ENCODE measurements at regions not wholly inside any gene's neighbourhood (a gene's known extent, or its start where the extent isn't known, plus 50 kb on each side); places are given as distances from the start of the nearest gene placed in this dataset.

GRCh38 chr9:89234205-89235067, 55.8 kb upstream of the SHC3 start:
- in situ Hi-C loops (cut with HindIII; ENCODE audit: low sequenced_read_pairs): loop anchor here (5.0 kb wide), 1 partner anchor 48 kb away; no protein-coding TSS in a partner anchor

GRCh38 chr9:89236955-89237573, 58.4 kb upstream of the SHC3 start:
- in situ Hi-C loops (cut with HindIII; ENCODE audit: low sequenced_read_pairs): loop anchor here (5.0 kb wide), 1 partner anchor 45 kb away; no protein-coding TSS in a partner anchor

DNA sequence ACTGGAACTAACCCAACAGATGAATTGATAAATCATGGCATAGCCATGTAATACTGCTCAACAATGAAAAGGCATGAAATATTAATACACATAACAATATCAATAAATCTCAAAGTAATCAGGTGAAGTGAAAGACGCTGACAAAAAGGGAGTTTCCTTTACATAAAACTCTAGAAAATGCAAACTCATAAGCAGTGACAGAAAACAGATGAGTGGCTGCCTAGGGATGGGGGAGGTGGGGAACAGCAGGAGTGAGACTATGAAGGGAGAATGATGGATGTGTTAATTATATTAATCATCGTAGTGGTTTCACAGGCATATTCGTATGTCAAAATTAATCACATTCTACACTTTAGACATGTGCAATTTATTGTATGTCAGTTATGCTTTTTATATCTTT, 59.8 kb upstream of the SHC3 start:
- in situ Hi-C loops (cut with HindIII; ENCODE audit: low sequenced_read_pairs): loop anchor here (5.0 kb wide), 1 partner anchor 44 kb away; no protein-coding TSS in a partner anchor

GRCh38 chr9:89243296-89244061, 64.9 kb upstream of the SHC3 start:
- in situ Hi-C loops (cut with HindIII; ENCODE audit: low sequenced_read_pairs): no loop called here

- in situ Hi-C loops (cut with HindIII; ENCODE audit: low sequenced_read_pairs): no loop called here
These were observed 64.2 kb upstream of the CKS2 start for GRCh38 chr9:89246840-89247239.

DNA sequence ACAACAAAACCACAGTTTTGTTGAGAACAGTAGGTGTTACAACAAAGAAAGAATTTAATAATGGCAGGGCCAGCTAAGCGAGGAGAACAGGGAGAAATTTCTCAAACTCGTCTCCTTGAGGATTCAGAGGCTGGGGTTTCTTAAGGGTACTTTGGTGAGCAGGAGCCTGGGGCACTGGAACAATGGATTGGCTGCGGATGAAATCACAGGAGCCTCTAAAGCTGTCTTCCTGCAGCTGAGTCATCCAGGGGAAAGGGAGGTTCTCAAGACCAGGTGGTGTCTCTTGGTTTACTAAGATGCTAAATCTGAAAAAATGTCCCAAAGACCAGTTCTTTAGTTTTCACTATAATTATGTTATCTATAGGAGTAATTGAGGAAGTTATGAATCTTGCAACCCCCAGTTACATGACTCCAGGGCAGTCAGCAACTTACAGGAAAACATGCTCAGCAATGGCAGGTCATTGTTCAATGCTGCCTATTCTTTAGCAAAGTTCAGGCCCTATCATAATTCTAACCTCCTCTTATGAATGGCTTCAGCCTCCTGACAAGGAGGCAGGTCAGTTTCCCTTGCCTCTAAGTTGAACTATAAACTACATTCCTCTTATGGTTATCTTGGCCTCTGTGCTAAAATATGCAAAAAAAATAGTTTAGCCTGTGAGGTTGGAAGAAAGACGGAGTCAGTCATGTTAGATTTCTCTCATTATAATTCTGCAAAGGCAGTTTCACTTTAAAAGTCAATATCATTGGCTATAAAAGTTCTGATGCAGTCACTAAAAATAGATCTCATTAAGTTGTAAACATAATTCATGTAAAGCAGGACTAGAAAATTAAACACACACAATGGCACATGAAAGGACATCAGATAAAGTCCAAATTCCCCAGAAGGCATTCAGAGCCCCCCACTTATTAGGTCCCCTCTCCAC, 63.3 kb upstream of the CKS2 start:
- in situ Hi-C loops (cut with HindIII; ENCODE audit: low sequenced_read_pairs): no loop called here

GRCh38 chr9:89249001-89249400, 62.0 kb upstream of the CKS2 start:
- in situ Hi-C loops (cut with HindIII; ENCODE audit: low sequenced_read_pairs): no loop called here

GRCh38 chr9:89252651-89253267, 58.2 kb upstream of the CKS2 start:
- in situ Hi-C loops (cut with HindIII; ENCODE audit: low sequenced_read_pairs): no loop called here

- in situ Hi-C loops (cut with HindIII; ENCODE audit: low sequenced_read_pairs): no loop called here
These were observed 56.8 kb upstream of the CKS2 start for GRCh38 chr9:89254058-89254772.

GRCh38 chr9:89254773-89255125, 56.2 kb upstream of the CKS2 start:
- in situ Hi-C loops (cut with HindIII; ENCODE audit: low sequenced_read_pairs): no loop called here

DNA sequence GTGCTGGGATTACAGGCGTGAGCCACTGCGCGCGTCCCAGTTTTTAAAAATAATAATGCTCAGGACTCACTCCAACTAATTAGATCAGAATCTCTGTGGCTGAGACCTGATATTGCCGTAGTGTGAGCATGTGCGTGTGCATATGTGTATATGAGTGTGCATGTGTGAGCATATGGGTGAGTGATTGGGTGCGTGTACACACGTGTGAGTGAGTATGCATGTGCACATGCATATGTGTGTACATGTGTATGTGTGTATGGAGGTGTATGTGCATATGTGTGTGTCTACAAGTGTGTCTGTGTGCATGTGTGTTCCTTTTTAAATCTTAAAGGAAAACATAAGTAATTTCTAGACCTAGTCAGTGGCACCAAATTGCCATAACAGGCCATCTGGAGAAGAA, 54.8 kb upstream of the CKS2 start:
- in situ Hi-C loops (cut with HindIII; ENCODE audit: low sequenced_read_pairs): no loop called here

DNA sequence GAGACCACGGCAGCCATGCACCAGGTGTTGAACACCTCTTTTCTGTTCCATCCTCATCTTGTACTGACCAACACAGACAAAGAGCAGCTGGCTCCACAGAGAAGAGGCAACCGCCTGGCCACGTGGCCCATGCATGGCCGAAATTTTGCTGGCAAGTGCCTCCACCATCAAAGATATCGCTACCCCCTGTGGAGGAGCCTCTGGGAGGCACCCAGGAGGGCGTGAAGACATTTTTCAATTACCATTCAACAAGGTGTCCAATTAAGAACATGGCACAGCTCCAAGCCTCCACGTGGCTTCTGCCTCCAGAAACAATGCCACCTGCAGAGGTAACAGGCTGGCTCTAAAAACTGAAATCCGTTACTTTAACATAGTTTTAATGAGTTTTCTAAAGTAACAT, 54.4 kb upstream of the CKS2 start:
- in situ Hi-C loops (cut with HindIII; ENCODE audit: low sequenced_read_pairs): no loop called here

GRCh38 chr9:89260525-89260924, 50.5 kb upstream of the CKS2 start:
- in situ Hi-C loops (cut with HindIII; ENCODE audit: low sequenced_read_pairs): no loop called here
